Activated B cell treated with CpG ODN at 0.5 μM for 24 hours (primary cell): ENCODE measurements at regions not wholly inside any gene's neighbourhood (a gene's known extent, or its start where the extent isn't known, plus 50 kb on each side); places are given as distances from the start of the nearest gene placed in this dataset.
"Not testable (repeated sequence)": the region's sequence is repeated elsewhere in the genome, so short reads cannot be mapped to it uniquely, and the experiment has no call there.

ENCODE experiments used
- ATAC-seq: fragments of 200-7000 bp; cut with Tn5 transposase; one replicate; pipeline ENCODE4 v1.10.0; 2021; ENCODE audit warnings: low read depth, mild to moderate bottlenecking, moderate library complexity
- CTCF ChIA-PET: fragments of 350-600 bp; sonication (Branson Sonifier 250); formaldehyde crosslinking; loops from one replicate; lab custom pipeline; 2021; ENCODE audit warnings: antibody characterized with exemption; lab: Charles Lee
- POLR2A ChIA-PET: fragments of 350-600 bp; sonication (Branson Sonifier 250); formaldehyde crosslinking; loops from one replicate; lab custom pipeline; 2021; ENCODE audit warnings: antibody characterized with exemption; lab: Charles Lee
- DNase-seq: peaks from one replicate; pipeline ENCODE4 v3.0.0; 2022
- H3K27ac Mint-ChIP-seq: one replicate; pipeline ENCODE4 v1.8.0; 2020; ENCODE audit warnings: mixed read lengths
- H3K27me3 Mint-ChIP-seq: one replicate; pipeline ENCODE4 v1.8.0; 2021; ENCODE audit warnings: mixed read lengths
- H3K36me3 Mint-ChIP-seq: one replicate; pipeline ENCODE4 v1.8.0; 2021; ENCODE audit warnings: low read depth, mixed read lengths
- H3K4me1 Mint-ChIP-seq: one replicate; pipeline ENCODE4 v1.8.0; 2021; ENCODE audit warnings: mixed read lengths
- H3K4me3 Mint-ChIP-seq: one replicate; pipeline ENCODE4 v1.8.0; 2020; ENCODE audit warnings: mild to moderate bottlenecking, mixed read lengths
- H3K9me3 Mint-ChIP-seq: one replicate; pipeline ENCODE4 v1.8.0; 2020; ENCODE audit warnings: mixed read lengths
- intact Hi-C: fragments of 100-400 bp; cut with micrococcal nuclease; formaldehyde crosslinking; loops from one replicate; pipeline ENCODE4 v1.15.1; 2024
- TF ChIP-seq, protein P1 (sequence below): fragments of 200-600 bp; IDR thresholded peaks from one replicate; pipeline ENCODE4 v1.8.0; 2022; ENCODE audit warnings: antibody characterized with exemption, mild to moderate bottlenecking

- POLR2A ChIA-PET, result no interaction called here
- TF ChIP-seq, protein P1, sequence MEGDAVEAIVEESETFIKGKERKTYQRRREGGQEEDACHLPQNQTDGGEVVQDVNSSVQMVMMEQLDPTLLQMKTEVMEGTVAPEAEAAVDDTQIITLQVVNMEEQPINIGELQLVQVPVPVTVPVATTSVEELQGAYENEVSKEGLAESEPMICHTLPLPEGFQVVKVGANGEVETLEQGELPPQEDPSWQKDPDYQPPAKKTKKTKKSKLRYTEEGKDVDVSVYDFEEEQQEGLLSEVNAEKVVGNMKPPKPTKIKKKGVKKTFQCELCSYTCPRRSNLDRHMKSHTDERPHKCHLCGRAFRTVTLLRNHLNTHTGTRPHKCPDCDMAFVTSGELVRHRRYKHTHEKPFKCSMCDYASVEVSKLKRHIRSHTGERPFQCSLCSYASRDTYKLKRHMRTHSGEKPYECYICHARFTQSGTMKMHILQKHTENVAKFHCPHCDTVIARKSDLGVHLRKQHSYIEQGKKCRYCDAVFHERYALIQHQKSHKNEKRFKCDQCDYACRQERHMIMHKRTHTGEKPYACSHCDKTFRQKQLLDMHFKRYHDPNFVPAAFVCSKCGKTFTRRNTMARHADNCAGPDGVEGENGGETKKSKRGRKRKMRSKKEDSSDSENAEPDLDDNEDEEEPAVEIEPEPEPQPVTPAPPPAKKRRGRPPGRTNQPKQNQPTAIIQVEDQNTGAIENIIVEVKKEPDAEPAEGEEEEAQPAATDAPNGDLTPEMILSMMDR, result no peak
- CTCF ChIA-PET, result no interaction called here
- ATAC-seq (no peak), DNase-seq (no peak)
- Mint-ChIP-seq H3K4me3 (no peak overlapping the region), H3K27ac (no peak overlapping the region), H3K4me1 (no peaks in the 10 kb centered on the region), H3K36me3 (no peaks in the 10 kb centered on the region), H3K9me3 (no peaks in the 10 kb centered on the region), H3K27me3 (no peaks in the 10 kb centered on the region)
- intact Hi-C loops, result no loop called here
Measured at GRCh38 chrX:81957900-81958545, 756.1 kb downstream of the SH3BGRL start.

DNA sequence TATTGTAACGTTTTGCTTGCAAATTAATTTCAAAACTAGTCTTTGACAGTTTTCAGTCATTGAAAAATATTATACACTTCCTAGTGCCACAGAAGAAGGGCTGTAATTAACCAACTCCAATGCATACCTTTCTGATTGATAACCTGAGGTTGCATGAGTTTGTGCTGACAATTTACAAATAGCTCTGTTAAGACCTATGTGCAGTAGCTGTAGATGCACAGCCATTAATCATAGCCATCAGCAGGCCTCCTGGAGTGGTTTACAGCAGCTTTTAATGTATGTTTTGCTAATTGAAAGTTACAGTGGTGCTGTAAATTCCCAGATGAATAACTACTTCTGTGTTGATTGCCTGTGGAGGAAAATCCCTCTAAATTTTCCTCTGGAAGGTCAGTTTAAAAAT lies 758.1 kb downstream of the SH3BGRL start:
- no peak for ATAC-seq
- TF ChIP-seq, protein P1, result no peak
- intact Hi-C loops, result no loop called here

GRCh38 chrX:81974413-81974812 lies 772.5 kb downstream of the SH3BGRL start:
- POLR2A ChIA-PET, ATAC-seq, H3K9me3 Mint-ChIP-seq, H3K27me3 Mint-ChIP-seq, DNase-seq, intact Hi-C loops, H3K4me3 Mint-ChIP-seq, H3K36me3 Mint-ChIP-seq, CTCF ChIA-PET, H3K27ac Mint-ChIP-seq, H3K4me1 Mint-ChIP-seq: not testable (repeated sequence)

More for the DNA sequence above, 758.1 kb downstream of the SH3BGRL start:
- ChIA-PET POLR2A (no interaction called here), CTCF (no interaction called here)
- no peak for DNase-seq
- no peak overlapping the region for H3K4me3 Mint-ChIP-seq
- no peaks in the 10 kb centered on the region for H3K4me1 Mint-ChIP-seq
- H3K27ac Mint-ChIP-seq, result no peak overlapping the region
- H3K27me3 Mint-ChIP-seq, result no peaks in the 10 kb centered on the region
- no peaks in the 10 kb centered on the region for H3K9me3 Mint-ChIP-seq
- no peaks in the 10 kb centered on the region for H3K36me3 Mint-ChIP-seq

DNA sequence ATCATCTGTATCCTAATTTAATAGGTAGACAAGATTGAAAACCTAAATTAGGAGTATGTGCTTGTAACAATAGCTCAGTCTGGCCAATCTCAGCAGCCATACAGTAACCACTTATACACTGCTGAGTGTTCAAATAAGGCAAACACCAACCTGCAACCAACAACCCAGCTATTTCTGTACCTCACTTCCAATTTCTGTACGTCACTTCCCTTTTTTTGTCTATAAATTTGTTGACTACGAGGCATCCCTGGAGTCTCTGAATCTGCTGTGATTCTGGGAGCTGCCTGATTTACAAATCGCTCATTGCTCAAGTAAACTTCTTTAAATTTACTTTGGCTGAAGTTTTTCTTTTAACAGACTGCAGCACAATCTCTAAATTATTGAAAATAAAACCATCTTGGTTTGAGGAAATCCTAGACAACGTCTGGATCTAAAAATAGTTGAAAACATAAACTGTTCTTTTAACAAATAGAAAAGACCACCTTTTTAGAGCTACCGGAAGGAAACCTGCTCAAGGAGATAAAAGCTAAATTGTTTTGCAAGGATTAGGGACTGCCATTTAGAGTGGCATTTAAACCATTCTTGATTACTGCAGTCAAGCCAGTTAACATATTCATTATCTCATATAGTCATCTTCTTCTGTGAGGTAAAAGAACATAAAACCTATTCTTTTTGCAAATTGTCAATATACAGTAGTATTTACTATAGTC lies 778.1 kb downstream of the SH3BGRL start:
- no peak for ATAC-seq
- Mint-ChIP-seq H3K9me3 (no peaks in the 10 kb centered on the region), H3K4me3 (no peak overlapping the region), H3K27me3 (no peaks in the 10 kb centered on the region), H3K36me3 (no peaks in the 10 kb centered on the region), H3K4me1 (no peaks in the 10 kb centered on the region), H3K27ac (no peak overlapping the region)
- TF ChIP-seq, protein P1, result no peak
- ChIA-PET CTCF (no interaction called here), POLR2A (no interaction called here)
- intact Hi-C loops, result no loop called here
- DNase-seq, result no peak

GRCh38 chrX:81987217-81987616 lies 785.3 kb downstream of the SH3BGRL start:
- H3K27me3 Mint-ChIP-seq, ATAC-seq, H3K36me3 Mint-ChIP-seq, intact Hi-C loops, H3K4me3 Mint-ChIP-seq, H3K27ac Mint-ChIP-seq, POLR2A ChIA-PET, H3K9me3 Mint-ChIP-seq, CTCF ChIA-PET, DNase-seq, H3K4me1 Mint-ChIP-seq: not testable (repeated sequence)

DNA sequence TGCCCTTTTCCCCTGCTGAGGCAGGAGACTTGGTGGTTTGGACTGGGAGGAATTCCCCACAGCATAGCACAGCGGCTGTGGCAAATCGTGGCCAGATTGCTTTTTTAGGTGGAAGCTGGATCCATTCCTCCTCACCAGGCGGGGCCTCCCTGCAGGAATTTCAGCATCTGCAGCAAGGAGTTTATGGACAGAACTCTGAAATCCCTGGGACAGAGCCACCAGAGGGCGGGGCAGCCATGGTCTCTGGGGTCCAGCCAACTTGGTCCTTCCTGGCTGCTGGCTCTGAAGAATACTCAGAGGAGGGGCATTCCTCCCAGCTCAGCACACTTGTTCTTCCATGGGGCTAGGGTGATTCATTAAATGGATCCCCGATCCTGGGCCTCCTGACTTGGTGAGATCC lies 794.3 kb downstream of the SH3BGRL start:
- CTCF ChIA-PET, result no interaction called here
- Mint-ChIP-seq H3K27me3 (no peaks in the 10 kb centered on the region), H3K36me3 (no peaks in the 10 kb centered on the region), H3K9me3 (peaks cover 7% of the 10 kb centered on the region), H3K4me1 (no peaks in the 10 kb centered on the region), H3K27ac (no peak overlapping the region), H3K4me3 (no peak overlapping the region)
- intact Hi-C loops, result no loop called here
- POLR2A ChIA-PET, result no interaction called here
- TF ChIP-seq, protein P1, result no peak
- DNase-seq, result no peak
- no peak for ATAC-seq
